ENCODE measurements at regions not wholly inside any gene's neighbourhood (a gene's known extent, or its start where the extent isn't known, plus 50 kb on each side); places are given as distances from the start of the nearest gene placed in this dataset.
"Not testable (repeated sequence)": the region's sequence is repeated elsewhere in the genome, so short reads cannot be mapped to it uniquely, and the experiment has no call there.

- DNase-seq (ENCODE audit: low read depth, low spot score): no peak
- ChIA-PET CTCF (no interaction called here), POLR2A (no interaction called here)
- no peak for TF ChIP-seq CTCF (IDR thresholded peaks at IDR 0.05; ENCODE audit: insufficient read depth, low read length, missing control alignments)
- no peak overlapping the region for H3K4me3 ChIP-seq (ENCODE audit: low read depth, low read length)
Measured at GRCh38 chr2:77712601-77713000, 190.4 kb upstream of the LRRTM4 start.

DNA sequence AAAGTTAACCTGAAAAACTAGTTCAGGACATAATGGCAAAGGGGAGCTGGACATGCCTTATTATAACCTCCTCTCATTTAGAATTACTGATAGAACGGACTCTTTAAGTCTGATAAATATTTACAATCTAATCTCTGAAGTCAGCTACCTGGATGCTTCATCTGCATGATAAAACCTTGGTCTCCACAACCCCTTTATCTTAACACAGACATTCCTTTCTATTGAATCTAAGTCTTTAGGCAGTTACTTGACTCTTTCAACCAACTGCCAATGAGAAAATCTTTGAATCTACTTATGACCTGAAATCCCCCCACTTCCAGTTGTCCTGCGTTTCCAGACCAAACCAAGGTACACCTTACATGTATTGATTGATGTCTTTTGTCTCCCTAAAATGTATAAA, 191.2 kb upstream of the LRRTM4 start:
- ChIA-PET POLR2A (no interaction called here), CTCF (no interaction called here)
- no peak overlapping the region for H3K4me3 ChIP-seq (ENCODE audit: low read depth, low read length)
- no peak for DNase-seq (ENCODE audit: low read depth, low spot score)
- no peak for TF ChIP-seq CTCF (IDR thresholded peaks at IDR 0.05; ENCODE audit: insufficient read depth, low read length, missing control alignments)

GRCh38 chr2:77720115-77720514, 197.9 kb upstream of the LRRTM4 start:
- DNase-seq (ENCODE audit: low read depth, low spot score): no peak
- no peak for TF ChIP-seq CTCF (IDR thresholded peaks at IDR 0.05; ENCODE audit: insufficient read depth, low read length, missing control alignments)
- ChIA-PET CTCF (no interaction called here), POLR2A (no interaction called here)
- H3K4me3 ChIP-seq (ENCODE audit: low read depth, low read length): no peak overlapping the region

DNA sequence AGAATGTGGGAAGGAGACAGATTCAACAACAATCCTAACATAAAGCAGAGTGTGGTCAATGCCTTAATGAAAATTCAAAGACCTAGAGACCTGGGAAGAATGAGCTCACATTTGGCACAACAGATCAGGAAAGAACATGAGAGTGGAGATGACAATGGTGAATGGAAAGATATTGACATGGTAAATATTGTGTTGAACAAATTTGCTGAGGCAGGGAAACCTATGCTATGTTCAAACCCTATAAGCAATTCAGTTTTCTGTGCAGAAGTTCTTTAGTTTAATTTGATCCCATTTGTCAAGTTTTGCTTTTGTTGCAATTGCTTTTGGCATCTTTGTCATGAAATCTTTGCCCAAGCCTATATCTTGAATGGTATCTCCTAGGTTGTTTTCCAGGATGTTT, 199.4 kb upstream of the LRRTM4 start:
- no peak for TF ChIP-seq CTCF (IDR thresholded peaks at IDR 0.05; ENCODE audit: insufficient read depth, low read length, missing control alignments)
- CTCF ChIA-PET: no interaction called here
- POLR2A ChIA-PET: no interaction called here
- no peak overlapping the region for H3K4me3 ChIP-seq (ENCODE audit: low read depth, low read length)
- no peak for DNase-seq (ENCODE audit: low read depth, low spot score)

GRCh38 chr2:77725045-77725444, 202.9 kb upstream of the LRRTM4 start:
- CTCF ChIA-PET: no interaction called here
- POLR2A ChIA-PET: no interaction called here
- H3K4me3 ChIP-seq (ENCODE audit: low read depth, low read length): no peak overlapping the region
- DNase-seq (ENCODE audit: low read depth, low spot score): no peak
- TF ChIP-seq CTCF (IDR thresholded peaks at IDR 0.05; ENCODE audit: insufficient read depth, low read length, missing control alignments): no peak

GRCh38 chr2:77734662-77735340, 212.6 kb upstream of the LRRTM4 start:
- POLR2A ChIA-PET; H3K4me3 ChIP-seq (ENCODE audit: low read depth, low read length); DNase-seq (ENCODE audit: low read depth, low spot score); CTCF ChIA-PET: not testable (repeated sequence)

DNA sequence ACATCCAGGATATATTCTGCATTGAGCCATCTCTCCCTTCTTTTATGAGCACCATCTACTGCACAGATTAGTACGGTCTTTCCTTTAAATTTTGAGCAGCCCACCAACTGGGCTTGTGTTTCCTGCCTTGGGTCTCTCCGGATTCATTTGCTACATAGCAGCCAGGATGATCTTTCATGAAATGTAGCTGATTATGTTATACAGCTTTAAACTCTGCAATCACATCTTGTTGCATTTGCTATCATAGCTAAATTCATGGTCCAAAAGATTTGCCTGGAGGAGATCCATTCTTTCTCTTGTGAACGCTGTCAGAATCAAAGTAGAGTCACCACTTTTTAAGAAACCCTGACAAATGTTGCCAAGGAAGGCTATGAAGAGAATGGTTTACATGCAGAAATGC, 215.1 kb upstream of the LRRTM4 start:
- no peak for TF ChIP-seq CTCF (IDR thresholded peaks at IDR 0.05; ENCODE audit: insufficient read depth, low read length, missing control alignments)
- DNase-seq (ENCODE audit: low read depth, low spot score): no peak
- ChIA-PET CTCF (no interaction called here), POLR2A (no interaction called here)
- no peak overlapping the region for H3K4me3 ChIP-seq (ENCODE audit: low read depth, low read length)
